B cell (primary cell): ENCODE measurements at regions not wholly inside any gene's neighbourhood (a gene's known extent, or its start where the extent isn't known, plus 50 kb on each side); places are given as distances from the start of the nearest gene placed in this dataset.

ENCODE experiments used
- ATAC-seq: fragments of 200-7000 bp; cut with Tn5 transposase; one replicate; pipeline ENCODE4 v1.10.0; 2021; ENCODE audit warnings: low read depth, mild to moderate bottlenecking, moderate number of reproducible peaks, moderate library complexity
- CTCF ChIA-PET: fragments of 350-600 bp; sonication (Branson Sonifier 250); formaldehyde crosslinking; loops from one replicate; lab custom pipeline; 2021; ENCODE audit warnings: antibody characterized with exemption, inconsistent platforms; lab: Charles Lee
- POLR2A ChIA-PET: fragments of 350-600 bp; sonication (Branson Sonifier 250); formaldehyde crosslinking; loops from one replicate; lab custom pipeline; 2021; ENCODE audit warnings: antibody characterized with exemption; lab: Charles Lee
- DNase-seq: peaks from one replicate; pipeline ENCODE4 v3.0.0; 2013
- H2AFZ ChIP-seq: 2 replicates; pipeline ENCODE4 v1.6.1; 2012; ENCODE audit warnings: mild to moderate bottlenecking, low read depth, low read length; ENCODE audit not compliant: insufficient read depth, poor library complexity, severe bottlenecking
- H3K27ac ChIP-seq, 2 donors: 1 replicate in 1 of 2; 2 replicates in 1 of 2; pipeline ENCODE4 v1.5.1; 2012 to 2013; ENCODE audit warnings: low read length in 2 of 2, mild to moderate bottlenecking in 2 of 2, moderate library complexity in 1 of 2
- H3K27me3 ChIP-seq, 4 experiments: fragments of 200-600 bp in 1 of 4; sonication (generic) in 1 of 4; replicated peaks in 1 of 4; 1 replicate in 2 of 4; 2 replicates in 2 of 4; pipeline versions ENCODE4 v1.6.1 to v1.7.0; 2013 to 2016; ENCODE audit warnings: low read length in 3 of 4, mild to moderate bottlenecking in 2 of 4, mixed read lengths in 1 of 4, moderate library complexity in 1 of 4; ENCODE audit not compliant: insufficient read depth in 4 of 4, control insufficient read depth in 3 of 4; ENCODE audit errors: control extremely low read depth in 1 of 4
- H3K36me3 ChIP-seq, 2 experiments: replicated peaks in 1 of 2; 1 replicate in 1 of 2; 2 replicates in 1 of 2; pipeline versions ENCODE4 v1.6.1 to v1.7.1; 2013; ENCODE audit warnings: low read length in 1 of 2; ENCODE audit not compliant: insufficient read depth in 2 of 2, control insufficient read depth in 1 of 2; ENCODE audit errors: control extremely low read depth in 1 of 2, extremely low read depth in 1 of 2
- H3K4me1 ChIP-seq, 2 donors: fragments of 200-600 bp in 1 of 2; sonication (generic) in 1 of 2; 1 replicate in 1 of 2; 2 replicates in 1 of 2; pipeline versions ENCODE4 v1.5.1 to v1.6.1; 2013 to 2017; ENCODE audit warnings: low read length in 2 of 2; ENCODE audit not compliant: control insufficient read depth in 2 of 2, insufficient read depth in 2 of 2
- H3K4me2 ChIP-seq: replicated peaks from 2 replicates; pipeline ENCODE3; 2012; ENCODE audit warnings: mild to moderate bottlenecking, low read depth, low read length; ENCODE audit not compliant: poor library complexity, severe bottlenecking
- H3K4me3 ChIP-seq, 5 experiments: fragments of 200-600 bp in 1 of 5; sonication (generic) in 1 of 5; 1 replicate in 3 of 5; 2 replicates in 2 of 5; pipeline versions ENCODE4 v1.5.1 to v1.7.0; 2011 to 2016; ENCODE audit warnings: low read length in 4 of 5, mild to moderate bottlenecking in 4 of 5, low read depth in 2 of 5, control low read depth in 1 of 5, moderate library complexity in 1 of 5; ENCODE audit not compliant: insufficient read depth in 1 of 5; ENCODE audit errors: control extremely low read depth in 1 of 5, extremely low read depth in 1 of 5
- H3K79me2 ChIP-seq: fragments of 200-600 bp; sonication (generic); one replicate; pipeline ENCODE4 v1.6.0; 2016; ENCODE audit warnings: low read length; ENCODE audit not compliant: control insufficient read depth, insufficient read depth
- H3K9ac ChIP-seq: fragments of 200-600 bp; sonication (generic); 2 replicates; pipeline ENCODE4 v1.6.1; 2017; ENCODE audit warnings: mild to moderate bottlenecking, low read length, moderate library complexity
- H3K9me3 ChIP-seq, 3 donors: one replicate each; pipeline versions ENCODE4 v1.6.1 to v1.7.1; 2013; ENCODE audit warnings: low read length in 2 of 3; ENCODE audit not compliant: control insufficient read depth in 2 of 3, insufficient read depth in 1 of 3; ENCODE audit errors: control extremely low read depth in 1 of 3
- H4K20me1 ChIP-seq: 2 replicates; pipeline ENCODE4 v1.6.0; 2012; ENCODE audit warnings: mild to moderate bottlenecking, low read length; ENCODE audit not compliant: insufficient read depth, control insufficient read depth, poor library complexity, severe bottlenecking
- H3K27ac Mint-ChIP-seq: one replicate; pipeline ENCODE4 v1.8.0; 2021; ENCODE audit warnings: mixed read lengths
- H3K27me3 Mint-ChIP-seq: one replicate; pipeline ENCODE4 v1.8.0; 2021; ENCODE audit warnings: mixed read lengths
- H3K4me1 Mint-ChIP-seq: one replicate; pipeline ENCODE4 v1.8.0; 2021; ENCODE audit warnings: mixed read lengths
- H3K4me3 Mint-ChIP-seq: one replicate; pipeline ENCODE4 v1.8.0; 2021; ENCODE audit warnings: mixed read lengths
- H3K9me3 Mint-ChIP-seq: one replicate; pipeline ENCODE4 v1.8.0; 2022; ENCODE audit warnings: mixed read lengths; ENCODE audit not compliant: insufficient read depth
- EZH2 ChIP-seq: IDR thresholded peaks from 2 replicates; pipeline ENCODE4 v1.6.1; 2012; ENCODE audit warnings: borderline replicate concordance, low read depth, mild to moderate bottlenecking, moderate library complexity, low read length; ENCODE audit not compliant: insufficient read depth, poor library complexity, severe bottlenecking
- WGBS: methylation state at CpG from one replicate; pipeline ENCODE4 v1.1.5; 2013; ENCODE audit warnings: missing lambda C conversion rate; ENCODE audit not compliant: insufficient coverage; 5-methylcytosine and 5-hydroxymethylcytosine counted together
- intact Hi-C: fragments of 100-400 bp; cut with micrococcal nuclease; formaldehyde crosslinking; loops from one replicate; pipeline ENCODE4 v1.10.0; 2022
- TF ChIP-seq, protein P1 (sequence below): fragments of 200-600 bp; IDR thresholded peaks from one replicate; pipeline ENCODE4 v1.8.0; 2022; ENCODE audit warnings: antibody characterized with exemption, mild to moderate bottlenecking

DNA sequence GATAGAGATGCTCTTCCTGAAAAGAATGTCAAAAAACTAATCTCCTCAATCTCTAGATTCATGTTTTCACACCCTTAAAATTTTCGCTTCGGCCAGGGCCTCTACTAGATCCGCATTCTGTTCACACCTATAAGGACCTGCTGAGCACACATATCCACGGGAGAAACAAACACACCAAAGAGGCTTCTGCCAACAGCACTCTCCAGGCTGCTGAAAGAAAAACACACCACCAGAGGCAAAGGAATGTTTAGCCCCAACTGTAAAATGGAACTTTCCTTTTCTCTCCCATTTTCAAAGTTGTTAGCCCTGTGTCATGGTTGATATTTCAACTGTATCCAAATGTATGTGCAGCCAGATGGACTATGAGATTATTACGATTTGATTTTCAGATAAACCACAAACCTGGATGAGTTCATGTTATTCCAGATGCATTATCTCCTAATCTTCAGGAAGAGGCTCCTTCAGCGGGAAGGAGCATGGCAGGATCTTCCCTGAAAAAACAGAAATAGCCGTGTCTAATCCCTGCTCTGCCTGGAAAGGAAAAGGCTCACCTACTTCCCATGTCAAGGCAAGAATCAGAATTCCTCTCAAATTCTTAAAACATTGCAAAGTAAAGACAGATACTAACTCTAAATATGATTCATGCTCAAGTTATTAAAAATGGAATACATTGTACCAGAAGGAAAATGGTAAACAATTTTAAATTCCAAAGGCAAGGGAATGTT is 442.7 kb upstream of the NR2F2 start:
- Histone ChIP-seq H3K79me2 (no peaks in the 10 kb centered on the region), H3K27ac (no peak overlapping the region), H3K9me3 (peaks cover 0 to 3% (median 2%) of the 10 kb centered on the region in 3 donors), H4K20me1 (no peaks in the 10 kb centered on the region), H3K27me3 (no peaks in the 10 kb centered on the region), H3K9ac (no peak overlapping the region), H3K36me3 (no peaks in the 10 kb centered on the region), H2AFZ (no peak overlapping the region), H3K4me2 (no peak overlapping the region), H3K4me3 (no peak overlapping the region), H3K4me1 (no peaks in the 10 kb centered on the region)
- peaks cover 3% of the 10 kb centered on the region for H3K9me3 Mint-ChIP-seq
- 96% methylated on average over 6 of the region's 7 CpGs for WGBS
- no peaks in the 10 kb centered on the region for H3K4me1 Mint-ChIP-seq
- intact Hi-C loops = no loop called here
- no peak for ATAC-seq
- CTCF ChIA-PET = no interaction called here
- no peak overlapping the region for H3K4me3 Mint-ChIP-seq
- DNase-seq = no peak
- H3K27ac Mint-ChIP-seq = no peak overlapping the region
- no peaks in the 10 kb centered on the region for H3K27me3 Mint-ChIP-seq
- POLR2A ChIA-PET = no interaction called here
- no peak for TF ChIP-seq EZH2
- TF ChIP-seq, protein P1, sequence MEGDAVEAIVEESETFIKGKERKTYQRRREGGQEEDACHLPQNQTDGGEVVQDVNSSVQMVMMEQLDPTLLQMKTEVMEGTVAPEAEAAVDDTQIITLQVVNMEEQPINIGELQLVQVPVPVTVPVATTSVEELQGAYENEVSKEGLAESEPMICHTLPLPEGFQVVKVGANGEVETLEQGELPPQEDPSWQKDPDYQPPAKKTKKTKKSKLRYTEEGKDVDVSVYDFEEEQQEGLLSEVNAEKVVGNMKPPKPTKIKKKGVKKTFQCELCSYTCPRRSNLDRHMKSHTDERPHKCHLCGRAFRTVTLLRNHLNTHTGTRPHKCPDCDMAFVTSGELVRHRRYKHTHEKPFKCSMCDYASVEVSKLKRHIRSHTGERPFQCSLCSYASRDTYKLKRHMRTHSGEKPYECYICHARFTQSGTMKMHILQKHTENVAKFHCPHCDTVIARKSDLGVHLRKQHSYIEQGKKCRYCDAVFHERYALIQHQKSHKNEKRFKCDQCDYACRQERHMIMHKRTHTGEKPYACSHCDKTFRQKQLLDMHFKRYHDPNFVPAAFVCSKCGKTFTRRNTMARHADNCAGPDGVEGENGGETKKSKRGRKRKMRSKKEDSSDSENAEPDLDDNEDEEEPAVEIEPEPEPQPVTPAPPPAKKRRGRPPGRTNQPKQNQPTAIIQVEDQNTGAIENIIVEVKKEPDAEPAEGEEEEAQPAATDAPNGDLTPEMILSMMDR = no peak

DNA sequence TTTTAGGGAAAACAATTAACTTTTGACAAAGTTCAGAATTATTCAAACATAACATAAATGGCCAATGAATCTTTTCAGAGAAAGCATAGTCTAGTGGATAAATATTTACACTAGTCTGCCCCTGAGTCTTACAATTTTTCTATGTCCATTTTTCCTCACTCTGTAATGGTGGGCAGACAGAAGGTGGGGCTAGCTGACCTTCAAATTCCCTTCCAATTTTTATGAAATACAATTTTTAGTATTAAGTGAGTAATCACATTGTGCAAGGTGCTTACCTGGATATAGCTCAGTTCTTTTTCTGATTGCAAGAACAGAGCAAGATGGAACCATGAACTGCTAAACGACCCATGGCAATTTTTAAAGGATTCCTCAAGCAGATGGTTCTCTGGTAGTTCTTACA is 441.7 kb upstream of the NR2F2 start:
- Mint-ChIP-seq H3K9me3 (peaks cover 3% of the 10 kb centered on the region), H3K4me1 (no peaks in the 10 kb centered on the region), H3K27ac (no peak overlapping the region), H3K27me3 (no peaks in the 10 kb centered on the region), H3K4me3 (no peak overlapping the region)
- POLR2A ChIA-PET = no interaction called here
- TF ChIP-seq EZH2 = no peak
- TF ChIP-seq, protein P1 = no peak
- H3K9me3 ChIP-seq = peaks cover 0 to 2% (median 0%) of the 10 kb centered on the region in 3 donors
- no peak overlapping the region for H3K9ac ChIP-seq
- no peak overlapping the region for H3K27ac ChIP-seq
- intact Hi-C loops = no loop called here
- no peak overlapping the region for H2AFZ ChIP-seq
- H3K79me2 ChIP-seq = no peaks in the 10 kb centered on the region
- H3K4me3 ChIP-seq = no peak overlapping the region
- ATAC-seq (no peak), DNase-seq (no peak)
- no peaks in the 10 kb centered on the region for H3K36me3 ChIP-seq
- H3K27me3 ChIP-seq = no peaks in the 10 kb centered on the region
- no peaks in the 10 kb centered on the region for H3K4me1 ChIP-seq
- 78% methylated on average over 1 of the region's 1 CpG for WGBS
- no peak overlapping the region for H3K4me2 ChIP-seq
- CTCF ChIA-PET = no interaction called here
- H4K20me1 ChIP-seq = no peaks in the 10 kb centered on the region
